ENCODE measurements at regions not wholly inside any gene's neighbourhood (a gene's known extent, or its start where the extent isn't known, plus 50 kb on each side); places are given as distances from the start of the nearest gene placed in this dataset.

- TF ChIP-seq FOXM1 (IDR thresholded peaks at IDR 0.05; ENCODE audit: borderline replicate concordance): no peak
- TF ChIP-seq SUZ12 (IDR thresholded peaks at IDR 0.05): no peak
- TF ChIP-seq FOXK2 (IDR thresholded peaks at IDR 0.05): no peak
- no peak for TF ChIP-seq LEF1 (IDR thresholded peaks at IDR 0.05; ENCODE audit: borderline replicate concordance)
- no peak for TF ChIP-seq ARNT (IDR thresholded peaks at IDR 0.05)
- TF ChIP-seq BHLHE40 (IDR thresholded peaks at IDR 0.05; ENCODE audit: borderline replicate concordance): no peak
- no peak for TF ChIP-seq ELF4 (IDR thresholded peaks at IDR 0.05)
- TF ChIP-seq SP1 (IDR thresholded peaks at IDR 0.05): no peak
- TF ChIP-seq L3MBTL2 (conservative IDR thresholded peaks at IDR 0.05): no peak
- no peak for TF ChIP-seq HDGF (IDR thresholded peaks at IDR 0.05; ENCODE audit: borderline replicate concordance)
- no peak for TF ChIP-seq FOXA1 (IDR thresholded peaks at IDR 0.05)
Observed at GRCh38 chr2:120802158-120802557, 66.5 kb downstream of the GLI2 start.
